ENCODE measurements at regions not wholly inside any gene's neighbourhood (a gene's known extent, or its start where the extent isn't known, plus 50 kb on each side); places are given as distances from the start of the nearest gene placed in this dataset.

GRCh38 chr14:32009221-32009975 lies 67.7 kb upstream of the ARHGAP5 start:
- DNase-seq (ENCODE audit: extremely low read depth, low read depth): no peak
- no peak for TF ChIP-seq CTCF (IDR thresholded peaks at IDR 0.05; ENCODE audit: low read depth, low read length)

GRCh38 chr14:32009976-32010581 lies 67.0 kb upstream of the ARHGAP5 start:
- TF ChIP-seq CTCF (IDR thresholded peaks at IDR 0.05; ENCODE audit: low read depth, low read length): no peak
- no peak for DNase-seq (ENCODE audit: extremely low read depth, low read depth)

- DNase-seq (ENCODE audit: extremely low read depth, low read depth): no peak
- TF ChIP-seq CTCF (IDR thresholded peaks at IDR 0.05; ENCODE audit: low read depth, low read length): no peak
These were observed 66.4 kb upstream of the ARHGAP5 start for GRCh38 chr14:32010604-32011125.

GRCh38 chr14:32011225-32011624 lies 65.9 kb upstream of the ARHGAP5 start:
- no peak for TF ChIP-seq CTCF (IDR thresholded peaks at IDR 0.05; ENCODE audit: low read depth, low read length)
- no peak for DNase-seq (ENCODE audit: extremely low read depth, low read depth)

- DNase-seq (ENCODE audit: extremely low read depth, low read depth): no peak
- TF ChIP-seq CTCF (IDR thresholded peaks at IDR 0.05; ENCODE audit: low read depth, low read length): no peak
These were observed 65.0 kb upstream of the ARHGAP5 start for GRCh38 chr14:32012062-32012461.

GRCh38 chr14:32012571-32012970 lies 64.5 kb upstream of the ARHGAP5 start:
- TF ChIP-seq CTCF (IDR thresholded peaks at IDR 0.05; ENCODE audit: low read depth, low read length): no peak

GRCh38 chr14:32013083-32013482 lies 64.0 kb upstream of the ARHGAP5 start:
- TF ChIP-seq CTCF (IDR thresholded peaks at IDR 0.05; ENCODE audit: low read depth, low read length): no peak
- DNase-seq (ENCODE audit: extremely low read depth, low read depth): no peak

More at GRCh38 chr14:32012571-32012970, 64.5 kb upstream of the ARHGAP5 start:
- DNase-seq (ENCODE audit: extremely low read depth, low read depth): no peak
